PC-9 (cell line): ENCODE measurements at regions not wholly inside any gene's neighbourhood (a gene's known extent, or its start where the extent isn't known, plus 50 kb on each side); places are given as distances from the start of the nearest gene placed in this dataset.
A peak's percentile ranks its signal among the peaks of the same experiment; 100 is the strongest.

Experiments used
- BruUV-seq: library from RNA; stranded (reverse); fragments of 400-500 nt; replicated peaks from 2 replicates; lab custom pipeline; 2021; lab: Mats Ljungman, UMichigan
- CTCF ChIA-PET: fragments of 300-600 bp; sonication (Branson Sonifier 250); formaldehyde crosslinking; loops from one replicate; lab custom pipeline; 2022; ENCODE audit warnings: antibody characterized with exemption; lab: Charles Lee
- POLR2A ChIA-PET: fragments of 300-600 bp; sonication (Branson Sonifier 250); formaldehyde crosslinking; loops from one replicate; lab custom pipeline; 2022; ENCODE audit warnings: antibody characterized with exemption; ENCODE audit not compliant: unreplicated experiment; lab: Charles Lee
- DNase-seq, 2 experiments: peaks; one replicate each; pipeline versions ENCODE4 v3.0.0 to v3.0.0-alpha.2; 2015 to 2022; ENCODE audit warnings: mixed read lengths in 1 of 2
- H2AFZ ChIP-seq: fragments of 200-600 bp; sonication (generic); 2 replicates; pipeline ENCODE4 v1.8.1; 2017; ENCODE audit warnings: antibody characterized with exemption
- H3F3A ChIP-seq: fragments of 200-600 bp; sonication (generic); 2 replicates; pipeline ENCODE4 v1.8.1; 2017; ENCODE audit warnings: antibody characterized with exemption, mild to moderate bottlenecking, low read depth; ENCODE audit not compliant: insufficient read depth
- H3K27ac ChIP-seq: fragments of 200-600 bp; sonication (generic); 2 replicates; pipeline ENCODE4 v1.6.1; 2016; ENCODE audit warnings: mixed run types
- H3K27me3 ChIP-seq: fragments of 200-600 bp; sonication (generic); 2 replicates; pipeline ENCODE4 v1.6.1; 2016; ENCODE audit warnings: low read depth, mixed run types; ENCODE audit not compliant: insufficient read depth
- H3K36me3 ChIP-seq: fragments of 200-600 bp; sonication (generic); 2 replicates; pipeline ENCODE4 v1.6.1; 2016; ENCODE audit warnings: low read depth, mixed run types
- H3K4me1 ChIP-seq: fragments of 200-600 bp; sonication (generic); replicated peaks from 2 replicates; pipeline ENCODE4 v1.6.1; 2016; ENCODE audit warnings: mixed run types; ENCODE audit not compliant: insufficient read depth
- H3K4me2 ChIP-seq: fragments of 200-600 bp; sonication (generic); 2 replicates; pipeline ENCODE4 v1.6.1; 2017; ENCODE audit warnings: mixed run types
- H3K4me3 ChIP-seq: fragments of 200-600 bp; sonication (generic); 2 replicates; pipeline ENCODE4 v1.6.1; 2016; ENCODE audit warnings: mixed run types
- H3K79me2 ChIP-seq: fragments of 200-600 bp; sonication (generic); 2 replicates; pipeline ENCODE4 v1.6.1; 2017; ENCODE audit warnings: low read depth, mixed run types
- H3K9me2 ChIP-seq: fragments of 200-600 bp; sonication (generic); 2 replicates; pipeline ENCODE4 v1.8.1; 2017; ENCODE audit warnings: mild to moderate bottlenecking; ENCODE audit not compliant: insufficient read depth
- H3K9me3 ChIP-seq: fragments of 200-600 bp; sonication (generic); 2 replicates; pipeline ENCODE4 v1.8.1; 2016; ENCODE audit warnings: low read depth; ENCODE audit not compliant: insufficient read depth
- H4K20me1 ChIP-seq: fragments of 200-600 bp; sonication (generic); 2 replicates; pipeline ENCODE4 v1.8.1; 2017; ENCODE audit not compliant: insufficient read depth
- EZH2 ChIP-seq: fragments of 200-600 bp; sonication (generic); IDR thresholded peaks from 2 replicates; pipeline ENCODE4 v1.8.0; 2017; ENCODE audit warnings: antibody characterized with exemption, low read depth
- intact Hi-C: fragments of 100-400 bp; cut with micrococcal nuclease; formaldehyde crosslinking; loops from one replicate; pipeline ENCODE4 v1.10.0; 2022; ENCODE audit not compliant: unreplicated experiment
- TF ChIP-seq, protein P1 (sequence below): fragments of 200-600 bp; sonication (generic); conservative IDR thresholded peaks from 2 replicates; pipeline ENCODE4 v1.6.1; 2017; ENCODE audit warnings: mixed run types, antibody characterized with exemption, mild to moderate bottlenecking, moderate library complexity

DNA sequence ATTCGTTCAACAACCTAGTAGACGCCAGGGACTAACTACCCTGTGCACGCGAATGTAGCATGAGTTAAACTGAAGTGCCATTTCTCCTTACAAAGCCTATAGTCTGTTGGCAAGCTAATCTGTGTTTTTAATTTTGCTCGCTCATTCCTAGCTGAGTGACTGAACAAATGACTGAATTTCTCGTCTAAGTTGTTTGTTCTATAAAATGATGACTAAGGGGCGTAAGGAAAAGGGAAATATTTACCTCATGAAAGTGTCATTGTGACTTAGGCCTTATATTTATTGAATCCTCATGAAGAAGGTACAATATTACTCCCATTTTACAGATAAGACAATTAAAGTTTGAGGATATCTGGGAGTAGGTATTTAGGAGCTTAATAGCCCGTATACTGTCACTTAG is 818.3 kb upstream of the ALCAM start:
- H3K4me1 ChIP-seq: no peaks in the 10 kb centered on the region
- DNase-seq: no peak
- POLR2A ChIA-PET: no interaction called here
- intact Hi-C loops: no loop called here
- no peak overlapping the region for H3K27ac ChIP-seq
- H3K79me2 ChIP-seq: no peaks in the 10 kb centered on the region
- no peak overlapping the region for H3K4me3 ChIP-seq
- TF ChIP-seq EZH2: no peak
- TF ChIP-seq, protein P1, sequence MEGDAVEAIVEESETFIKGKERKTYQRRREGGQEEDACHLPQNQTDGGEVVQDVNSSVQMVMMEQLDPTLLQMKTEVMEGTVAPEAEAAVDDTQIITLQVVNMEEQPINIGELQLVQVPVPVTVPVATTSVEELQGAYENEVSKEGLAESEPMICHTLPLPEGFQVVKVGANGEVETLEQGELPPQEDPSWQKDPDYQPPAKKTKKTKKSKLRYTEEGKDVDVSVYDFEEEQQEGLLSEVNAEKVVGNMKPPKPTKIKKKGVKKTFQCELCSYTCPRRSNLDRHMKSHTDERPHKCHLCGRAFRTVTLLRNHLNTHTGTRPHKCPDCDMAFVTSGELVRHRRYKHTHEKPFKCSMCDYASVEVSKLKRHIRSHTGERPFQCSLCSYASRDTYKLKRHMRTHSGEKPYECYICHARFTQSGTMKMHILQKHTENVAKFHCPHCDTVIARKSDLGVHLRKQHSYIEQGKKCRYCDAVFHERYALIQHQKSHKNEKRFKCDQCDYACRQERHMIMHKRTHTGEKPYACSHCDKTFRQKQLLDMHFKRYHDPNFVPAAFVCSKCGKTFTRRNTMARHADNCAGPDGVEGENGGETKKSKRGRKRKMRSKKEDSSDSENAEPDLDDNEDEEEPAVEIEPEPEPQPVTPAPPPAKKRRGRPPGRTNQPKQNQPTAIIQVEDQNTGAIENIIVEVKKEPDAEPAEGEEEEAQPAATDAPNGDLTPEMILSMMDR: no peak
- H3K27me3 ChIP-seq: no peaks in the 10 kb centered on the region
- H3K9me2 ChIP-seq: no peaks in the 10 kb centered on the region
- no peak overlapping the region for H3K4me2 ChIP-seq
- H4K20me1 ChIP-seq: no peaks in the 10 kb centered on the region
- H3K36me3 ChIP-seq: no peaks in the 10 kb centered on the region
- H2AFZ ChIP-seq: peak overlapping the region; percentile 21
- H3F3A ChIP-seq: no peaks in the 10 kb centered on the region
- H3K9me3 ChIP-seq: no peaks in the 10 kb centered on the region
- BruUV-seq: no TSS peak
- CTCF ChIA-PET: no interaction called here

DNA sequence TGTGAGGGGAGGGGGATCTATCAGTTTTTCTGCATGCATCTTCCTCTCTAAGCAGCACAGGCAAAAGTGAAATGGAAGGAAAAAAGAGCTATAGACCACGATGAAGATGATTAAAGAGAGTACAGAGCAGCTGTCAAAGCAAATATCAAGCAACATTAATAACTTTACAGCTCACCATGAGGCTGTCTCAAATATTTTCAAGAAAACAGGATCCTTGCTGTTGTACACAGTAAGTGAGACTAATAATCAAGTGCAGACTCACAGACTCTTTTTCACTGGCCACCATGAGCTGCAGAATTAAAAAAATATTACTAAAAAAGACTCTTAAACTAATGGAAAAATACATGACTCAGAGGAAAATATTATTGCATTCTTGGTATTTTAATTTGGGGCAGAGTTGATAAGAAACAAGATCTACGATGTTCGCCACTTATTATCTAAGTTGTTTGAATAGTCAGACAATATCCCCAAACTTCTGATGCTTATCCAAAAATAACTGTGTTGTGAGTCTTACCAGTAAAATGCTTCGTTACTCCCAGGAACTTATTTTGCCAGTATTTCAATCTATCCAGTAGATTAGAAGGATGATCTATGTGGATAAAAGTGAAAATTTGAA is 817.5 kb upstream of the ALCAM start:
- Histone ChIP-seq H4K20me1 (no peaks in the 10 kb centered on the region), H3K9me2 (no peaks in the 10 kb centered on the region), H3K27ac (no peak overlapping the region), H3K4me2 (no peak overlapping the region), H3K36me3 (no peaks in the 10 kb centered on the region), H3K9me3 (no peaks in the 10 kb centered on the region), H3K79me2 (no peaks in the 10 kb centered on the region), H3F3A (no peaks in the 10 kb centered on the region), H3K4me1 (no peaks in the 10 kb centered on the region), H2AFZ (peak overlapping the region; percentile 18; the same call in 1 of the 2 replicates), H3K4me3 (no peak overlapping the region), H3K27me3 (no peaks in the 10 kb centered on the region)
- intact Hi-C loops: no loop called here
- no peak for DNase-seq
- no TSS peak for BruUV-seq
- POLR2A ChIA-PET: interaction anchor here (0.6 kb wide), 1 partner anchor 1357 kb away, joined by 3 read pairs; no protein-coding TSS in a partner anchor
- CTCF ChIA-PET: no interaction called here
- TF ChIP-seq EZH2: no peak
- TF ChIP-seq, protein P1: no peak

DNA sequence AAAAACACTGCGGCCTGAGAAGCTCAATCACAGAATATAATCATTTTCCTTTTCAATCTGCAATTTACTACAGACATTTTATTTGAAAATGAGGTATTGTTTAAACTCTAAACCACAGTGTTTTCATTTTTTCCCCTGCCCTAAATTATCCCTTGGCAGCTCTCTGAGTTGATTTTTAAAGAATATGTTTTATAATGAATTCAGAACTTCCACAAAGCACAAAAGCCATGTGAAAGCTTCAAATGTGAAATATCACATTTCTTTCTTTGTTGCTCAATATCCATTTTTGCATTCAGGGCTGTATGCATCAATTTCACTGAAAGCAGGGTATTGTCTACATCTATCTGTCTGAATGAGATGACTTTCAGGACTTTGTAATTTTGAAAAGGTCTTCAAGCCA is 813.6 kb upstream of the ALCAM start:
- Histone ChIP-seq H3F3A (no peaks in the 10 kb centered on the region), H3K4me3 (no peak overlapping the region), H3K9me3 (no peaks in the 10 kb centered on the region), H4K20me1 (no peaks in the 10 kb centered on the region), H3K4me2 (no peak overlapping the region), H3K79me2 (no peaks in the 10 kb centered on the region), H3K27ac (no peak overlapping the region), H2AFZ (0 out of 2 replicates have a peak overlapping the region, but pooled peaks have one; percentile 0), H3K9me2 (no peaks in the 10 kb centered on the region), H3K27me3 (no peaks in the 10 kb centered on the region), H3K4me1 (no peaks in the 10 kb centered on the region), H3K36me3 (no peaks in the 10 kb centered on the region)
- no TSS peak for BruUV-seq
- CTCF ChIA-PET: no interaction called here
- intact Hi-C loops: no loop called here
- DNase-seq: no peak
- POLR2A ChIA-PET: no interaction called here
- TF ChIP-seq, protein P1: no peak
